HCT116 (cell line): ENCODE measurements at regions not wholly inside any gene's neighbourhood (a gene's known extent, or its start where the extent isn't known, plus 50 kb on each side); places are given as distances from the start of the nearest gene placed in this dataset.

Experiments
- ATAC-seq: fragments of 200-7000 bp; cut with Tn5 transposase; 2 replicates; pipeline ENCODE4 v1.9.1; 2020; ENCODE audit warnings: mild to moderate bottlenecking, moderate library complexity
- BruUV-seq: library from RNA; stranded (reverse); fragments of 400-500 nt; replicated peaks from 2 replicates; lab custom pipeline; 2021; lab: Mats Ljungman, UMichigan
- CTCF ChIA-PET: fragments of 300-600 bp; sonication (Branson Sonifier 250); formaldehyde crosslinking; loops from one replicate; lab custom pipeline; 2021; ENCODE audit warnings: antibody characterized with exemption; lab: Charles Lee
- POLR2A ChIA-PET: fragments of 300-600, 350-600 bp; sonication (Branson Sonifier 250); formaldehyde crosslinking; loops from one replicate; lab custom pipeline; 2021; ENCODE audit warnings: antibody characterized with exemption; lab: Charles Lee
- RAD21 ChIA-PET, 2 experiments: fragments of 300-600 bp; sonication (Branson Sonifier 250); formaldehyde crosslinking; loops; one replicate each; lab custom pipeline; 2023; ENCODE audit warnings: low total read pairs in 2 of 2; ENCODE audit not compliant: uncharacterized antibody in 2 of 2, unreplicated experiment in 2 of 2, low non-redundant PET in 1 of 2; lab: Charles Lee
- DNase-seq: peaks from one replicate; pipeline ENCODE4 v3.0.0-alpha.2; 2010; ENCODE audit warnings: low read depth, low spot score
- H2AFZ ChIP-seq: fragments of 200-600 bp; shearing (Covaris generic), sonication (generic); 2 replicates; pipeline ENCODE4 v1.6.1; 2017; ENCODE audit warnings: low read depth, mixed run types, mixed read lengths, antibody characterized with exemption, low read length; ENCODE audit not compliant: poor library complexity, severe bottlenecking
- H3K27ac ChIP-seq: 2 replicates; pipeline ENCODE4 v1.5.1; 2012; ENCODE audit warnings: low read depth, low read length
- H3K27me3 ChIP-seq: fragments of 200-600 bp; sonication (generic); 2 replicates; pipeline ENCODE4 v1.6.1; 2016; ENCODE audit warnings: mixed run types, low read length, mixed read lengths; ENCODE audit not compliant: insufficient read depth
- H3K36me3 ChIP-seq, 2 experiments: fragments of 200-500 bp in 1 of 2; fragments of 200-600 bp in 1 of 2; sonication (Bioruptor generic) in 1 of 2; sonication (generic) in 1 of 2; 2 replicates each; pipeline versions ENCODE4 v1.5.1 to v1.6.1; 2014 to 2016; ENCODE audit warnings: low read length in 2 of 2, inconsistent platforms in 1 of 2, mixed read lengths in 1 of 2, mixed run types in 1 of 2; ENCODE audit not compliant: insufficient read depth in 2 of 2, control insufficient read depth in 1 of 2
- H3K4me1 ChIP-seq, 2 experiments: fragments of 200-600 bp in 1 of 2; sonication (generic) in 1 of 2; 2 replicates each; pipeline versions ENCODE4 v1.5.1 to v1.6.1; 2012 to 2017; ENCODE audit warnings: low read length in 2 of 2, inconsistent platforms in 1 of 2, mild to moderate bottlenecking in 1 of 2, mixed read lengths in 1 of 2, mixed run types in 1 of 2, moderate library complexity in 1 of 2; ENCODE audit not compliant: insufficient read depth in 2 of 2, control insufficient read depth in 1 of 2
- H3K4me2 ChIP-seq: fragments of 200-600 bp; sonication (generic); 2 replicates; pipeline ENCODE4 v1.6.1; 2017; ENCODE audit warnings: mixed run types, low read length, mixed read lengths
- H3K4me3 ChIP-seq, 2 experiments: fragments of 200-600 bp in 1 of 2; sonication (generic) in 1 of 2; replicated peaks in 1 of 2; 2 replicates each; pipeline ENCODE4 v1.5.1; 2011 to 2016; ENCODE audit warnings: low read length in 2 of 2, control low read depth in 1 of 2, low read depth in 1 of 2, mild to moderate bottlenecking in 1 of 2, mixed read lengths in 1 of 2, mixed run types in 1 of 2
- H3K79me2 ChIP-seq: fragments of 200-600 bp; sonication (generic); 2 replicates; pipeline ENCODE4 v1.6.1; 2017; ENCODE audit warnings: mild to moderate bottlenecking, mixed run types, low read length, moderate library complexity, mixed read lengths; ENCODE audit not compliant: insufficient read depth
- H3K9ac ChIP-seq: fragments of 200-600 bp; sonication (generic); 2 replicates; pipeline ENCODE4 v1.6.1; 2016; ENCODE audit warnings: low read length, mixed read lengths
- H3K9me2 ChIP-seq: fragments of 200-600 bp; sonication (generic), shearing (Covaris generic); 2 replicates; pipeline ENCODE4 v1.6.1; 2017; ENCODE audit warnings: mixed run types, mild to moderate bottlenecking, moderate library complexity; ENCODE audit not compliant: insufficient read depth
- H3K9me3 ChIP-seq, 2 experiments: fragments of 200-500 bp in 1 of 2; fragments of 200-600 bp in 1 of 2; sonication (Bioruptor generic) in 1 of 2; sonication (generic) in 1 of 2; 2 replicates each; pipeline ENCODE4 v1.6.1; 2014 to 2017; ENCODE audit warnings: low read length in 2 of 2, mixed read lengths in 2 of 2, inconsistent platforms in 1 of 2, low read depth in 1 of 2, mild to moderate bottlenecking in 1 of 2, mixed run types in 1 of 2, moderate library complexity in 1 of 2; ENCODE audit not compliant: control insufficient read depth in 1 of 2, insufficient read depth in 1 of 2
- H4K20me1 ChIP-seq: fragments of 200-600 bp; sonication (generic), shearing (Covaris generic); 2 replicates; pipeline ENCODE4 v1.6.1; 2017; ENCODE audit warnings: mixed run types, mild to moderate bottlenecking, moderate library complexity; ENCODE audit not compliant: insufficient read depth
- CTCF ChIP-seq, 3 experiments: fragments of 200-600 bp in 1 of 3; sonication (generic) in 1 of 3; IDR thresholded peaks in 2 of 3; conservative IDR thresholded peaks in 1 of 3; 2 replicates each; pipeline ENCODE4 v1.5.1; 2012 to 2017; ENCODE audit warnings: low read depth in 2 of 3, low read length in 2 of 3, antibody characterized with exemption in 1 of 3, borderline replicate concordance in 1 of 3, control low read depth in 1 of 3, mild to moderate bottlenecking in 1 of 3, mixed read lengths in 1 of 3, mixed run types in 1 of 3, moderate library complexity in 1 of 3; ENCODE audit not compliant: insufficient read depth in 1 of 3
- ELF1 ChIP-seq: IDR thresholded peaks from 2 replicates; pipeline ENCODE4 v1.6.1; 2012; ENCODE audit warnings: low read depth, borderline replicate concordance
- FOSL1 ChIP-seq: IDR thresholded peaks from 2 replicates; pipeline ENCODE4 v1.6.1; 2012; ENCODE audit warnings: low read depth
- MAX ChIP-seq: IDR thresholded peaks from 2 replicates; pipeline ENCODE4 v1.6.1; 2012
- POLR2A ChIP-seq: IDR thresholded peaks from 2 replicates; pipeline ENCODE4 v1.7.0; 2011; ENCODE audit warnings: borderline replicate concordance; ENCODE audit not compliant: insufficient read depth, insufficient read length; ENCODE audit errors: extremely low read depth
- POLR2AphosphoS5 ChIP-seq: IDR thresholded peaks from 2 replicates; pipeline ENCODE4 v1.6.1; 2011; ENCODE audit warnings: mild to moderate bottlenecking, low read depth, low read length, moderate library complexity
- REST ChIP-seq: IDR thresholded peaks from 2 replicates; pipeline ENCODE4 v1.6.1; 2012; ENCODE audit warnings: low read depth
- SP1 ChIP-seq: IDR thresholded peaks from 2 replicates; pipeline ENCODE4 v1.6.1; 2012; ENCODE audit warnings: low read depth
- ZFX ChIP-seq: fragments of 450-650 bp; IDR thresholded peaks from 2 replicates; pipeline ENCODE4 v1.6.1; 2017
- intact Hi-C: fragments of 100-400 bp; cut with micrococcal nuclease; formaldehyde crosslinking; loops from 2 replicates; pipeline ENCODE4 v1.10.0; 2022

GRCh38 chr9:115466756-115467155 is 348.8 kb upstream of the TNC start:
- Histone ChIP-seq H3K4me3 (no peak overlapping the region), H3K79me2 (no peaks in the 10 kb centered on the region), H3K4me2 (no peak overlapping the region), H3K9me3 (no peaks in the 10 kb centered on the region), H3K9me2 (no peaks in the 10 kb centered on the region), H3K4me1 (no peaks in the 10 kb centered on the region), H3K27ac (no peak overlapping the region), H4K20me1 (no peaks in the 10 kb centered on the region), H3K36me3 (no peaks in the 10 kb centered on the region), H2AFZ (no peak overlapping the region), H3K27me3 (0 out of 2 replicates have a peak, but pooled peaks cover 4% of the 10 kb centered on the region), H3K9ac (no peak overlapping the region)
- RAD21 ChIA-PET = no interaction called here
- POLR2A ChIA-PET = no interaction called here
- CTCF ChIA-PET = no interaction called here
- ATAC-seq = no peak
- no peak for DNase-seq
- intact Hi-C loops = no loop called here
- TF ChIP-seq ELF1 (no peak), FOSL1 (no peak), REST (no peak), MAX (no peak), SP1 (no peak), POLR2AphosphoS5 (no peak), POLR2A (no peak), ZFX (no peak), CTCF (IDR thresholded peaks at IDR 0.05 in 2 of 3, conservative IDR thresholded peaks at IDR 0.05 in 1 of 3; ENCODE audit: borderline replicate concordance in 1 of 3, insufficient read depth in 1 of 3, low read depth in 2 of 3, low read length in 2 of 3) (no peak)
- BruUV-seq = no TSS peak
